HL-60 (cell line): ENCODE measurements at regions not wholly inside any gene's neighbourhood (a gene's known extent, or its start where the extent isn't known, plus 50 kb on each side); places are given as distances from the start of the nearest gene placed in this dataset.

Experiments
- TF ChIP-seq, protein P1 (sequence below): IDR thresholded peaks from one replicate; pipeline ENCODE4 v1.5.1; 2011; ENCODE audit warnings: low read length, control low read depth, inconsistent platforms; ENCODE audit not compliant: insufficient read depth
- TF ChIP-seq, protein P2 (sequence below): IDR thresholded peaks from 2 replicates; pipeline ENCODE4 v1.6.1; 2012; ENCODE audit warnings: low read depth; ENCODE audit not compliant: insufficient replicate concordance

GRCh38 chr1:78716186-78716585, 66.6 kb downstream of the IFI44 start:
- TF ChIP-seq, protein P1, sequence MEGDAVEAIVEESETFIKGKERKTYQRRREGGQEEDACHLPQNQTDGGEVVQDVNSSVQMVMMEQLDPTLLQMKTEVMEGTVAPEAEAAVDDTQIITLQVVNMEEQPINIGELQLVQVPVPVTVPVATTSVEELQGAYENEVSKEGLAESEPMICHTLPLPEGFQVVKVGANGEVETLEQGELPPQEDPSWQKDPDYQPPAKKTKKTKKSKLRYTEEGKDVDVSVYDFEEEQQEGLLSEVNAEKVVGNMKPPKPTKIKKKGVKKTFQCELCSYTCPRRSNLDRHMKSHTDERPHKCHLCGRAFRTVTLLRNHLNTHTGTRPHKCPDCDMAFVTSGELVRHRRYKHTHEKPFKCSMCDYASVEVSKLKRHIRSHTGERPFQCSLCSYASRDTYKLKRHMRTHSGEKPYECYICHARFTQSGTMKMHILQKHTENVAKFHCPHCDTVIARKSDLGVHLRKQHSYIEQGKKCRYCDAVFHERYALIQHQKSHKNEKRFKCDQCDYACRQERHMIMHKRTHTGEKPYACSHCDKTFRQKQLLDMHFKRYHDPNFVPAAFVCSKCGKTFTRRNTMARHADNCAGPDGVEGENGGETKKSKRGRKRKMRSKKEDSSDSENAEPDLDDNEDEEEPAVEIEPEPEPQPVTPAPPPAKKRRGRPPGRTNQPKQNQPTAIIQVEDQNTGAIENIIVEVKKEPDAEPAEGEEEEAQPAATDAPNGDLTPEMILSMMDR = no peak
- TF ChIP-seq, protein P2, sequence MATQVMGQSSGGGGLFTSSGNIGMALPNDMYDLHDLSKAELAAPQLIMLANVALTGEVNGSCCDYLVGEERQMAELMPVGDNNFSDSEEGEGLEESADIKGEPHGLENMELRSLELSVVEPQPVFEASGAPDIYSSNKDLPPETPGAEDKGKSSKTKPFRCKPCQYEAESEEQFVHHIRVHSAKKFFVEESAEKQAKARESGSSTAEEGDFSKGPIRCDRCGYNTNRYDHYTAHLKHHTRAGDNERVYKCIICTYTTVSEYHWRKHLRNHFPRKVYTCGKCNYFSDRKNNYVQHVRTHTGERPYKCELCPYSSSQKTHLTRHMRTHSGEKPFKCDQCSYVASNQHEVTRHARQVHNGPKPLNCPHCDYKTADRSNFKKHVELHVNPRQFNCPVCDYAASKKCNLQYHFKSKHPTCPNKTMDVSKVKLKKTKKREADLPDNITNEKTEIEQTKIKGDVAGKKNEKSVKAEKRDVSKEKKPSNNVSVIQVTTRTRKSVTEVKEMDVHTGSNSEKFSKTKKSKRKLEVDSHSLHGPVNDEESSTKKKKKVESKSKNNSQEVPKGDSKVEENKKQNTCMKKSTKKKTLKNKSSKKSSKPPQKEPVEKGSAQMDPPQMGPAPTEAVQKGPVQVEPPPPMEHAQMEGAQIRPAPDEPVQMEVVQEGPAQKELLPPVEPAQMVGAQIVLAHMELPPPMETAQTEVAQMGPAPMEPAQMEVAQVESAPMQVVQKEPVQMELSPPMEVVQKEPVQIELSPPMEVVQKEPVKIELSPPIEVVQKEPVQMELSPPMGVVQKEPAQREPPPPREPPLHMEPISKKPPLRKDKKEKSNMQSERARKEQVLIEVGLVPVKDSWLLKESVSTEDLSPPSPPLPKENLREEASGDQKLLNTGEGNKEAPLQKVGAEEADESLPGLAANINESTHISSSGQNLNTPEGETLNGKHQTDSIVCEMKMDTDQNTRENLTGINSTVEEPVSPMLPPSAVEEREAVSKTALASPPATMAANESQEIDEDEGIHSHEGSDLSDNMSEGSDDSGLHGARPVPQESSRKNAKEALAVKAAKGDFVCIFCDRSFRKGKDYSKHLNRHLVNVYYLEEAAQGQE = no peak
